DMS 273 treated with DMSO at 0.1 percent for 48 hours (cell line): ENCODE measurements at regions not wholly inside any gene's neighbourhood (a gene's known extent, or its start where the extent isn't known, plus 50 kb on each side); places are given as distances from the start of the nearest gene placed in this dataset.
"Not testable (repeated sequence)": the region's sequence is repeated elsewhere in the genome, so short reads cannot be mapped to it uniquely, and the experiment has no call there.

Source experiments
- DNase-seq: peaks from one replicate; lab custom pipeline; 2025; lab: John Stamatoyannopoulos, UW

GRCh38 chr6:74182992-74183391 is 487.0 kb downstream of the CD109 start:
- DNase-seq, result no peak

DNA sequence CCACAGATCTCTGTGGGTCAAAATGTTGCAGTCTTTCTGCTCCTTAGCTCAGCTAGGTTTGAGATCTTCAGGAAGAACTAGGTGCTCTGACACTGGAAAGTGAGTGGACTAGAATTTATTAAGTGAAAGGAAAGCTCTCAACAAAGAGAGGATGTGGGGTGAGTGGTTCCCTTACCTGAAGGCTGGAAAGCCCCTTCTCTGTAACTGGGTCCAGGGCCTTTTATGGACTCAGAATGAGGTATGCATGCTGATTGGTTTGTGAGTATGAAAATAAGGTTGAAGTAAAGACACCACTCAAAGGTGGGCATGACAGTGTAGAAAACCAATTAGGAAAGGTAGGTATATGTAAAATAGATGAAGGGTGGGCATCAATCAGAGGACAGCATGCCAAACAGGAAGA is 485.5 kb downstream of the CD109 start:
- DNase-seq, result no peak

GRCh38 chr6:74177506-74177905 is 481.5 kb downstream of the CD109 start:
- no peak for DNase-seq

- not testable (repeated sequence) for DNase-seq
Measured at GRCh38 chr6:74170550-74170949, 474.5 kb downstream of the CD109 start.

DNA sequence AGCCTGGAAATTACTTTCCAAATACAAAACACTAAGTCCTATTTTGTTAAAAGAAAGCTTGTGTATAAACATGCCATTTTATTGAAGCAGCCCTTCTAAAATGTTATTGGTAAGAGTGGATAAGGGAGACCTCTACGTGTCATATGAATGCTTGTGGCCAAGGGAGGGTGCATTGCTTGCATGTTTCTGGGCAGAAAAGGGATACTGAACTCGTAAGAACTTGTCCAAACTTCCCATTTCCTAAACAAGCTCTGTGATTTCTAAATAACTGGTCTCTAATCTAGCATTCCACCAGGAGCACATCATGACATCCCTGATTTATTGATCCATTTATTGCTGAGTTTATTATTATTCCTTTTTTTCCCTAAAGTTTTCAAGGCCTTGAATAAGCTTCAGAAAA is 474.1 kb downstream of the CD109 start:
- no peak for DNase-seq

DNA sequence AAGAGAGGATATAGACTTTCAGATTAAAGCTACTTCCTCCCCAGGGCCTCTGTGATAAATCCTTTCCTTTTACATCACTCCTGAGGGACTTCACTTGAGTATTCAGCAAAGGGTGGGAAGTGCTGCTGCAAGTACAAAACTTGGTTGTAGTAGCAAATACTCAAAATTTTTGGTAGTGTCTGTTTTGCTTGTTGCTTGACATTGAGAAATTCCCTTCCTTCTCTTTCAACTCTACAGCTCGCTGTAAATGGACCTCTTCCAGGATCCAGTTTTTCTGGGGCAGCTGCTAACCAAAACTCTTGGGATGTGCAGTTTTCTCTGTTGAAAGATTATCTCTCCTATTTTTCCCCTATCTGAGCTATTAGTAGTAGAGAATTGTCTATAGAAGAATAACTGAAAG is 472.0 kb downstream of the CD109 start:
- no peak for DNase-seq

DNA sequence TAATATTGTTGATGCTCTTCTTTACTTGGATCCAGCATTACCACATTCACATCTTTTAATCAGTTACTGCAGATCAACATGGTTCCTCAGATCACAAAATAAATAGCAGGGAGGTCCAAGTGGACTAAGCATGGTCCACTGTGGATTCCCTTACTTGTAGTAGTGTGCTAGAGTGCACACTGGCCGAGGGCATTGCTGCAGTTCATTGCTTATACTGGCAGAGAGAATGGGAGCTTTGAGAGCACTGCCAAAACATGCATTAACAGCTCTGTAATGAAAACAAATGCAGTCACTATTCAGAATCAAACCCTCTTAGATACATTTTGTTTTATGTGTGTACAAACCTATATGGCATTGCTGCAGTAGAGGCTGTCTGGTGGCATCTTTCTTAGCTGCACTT is 471.5 kb downstream of the CD109 start:
- no peak for DNase-seq

GRCh38 chr6:74166849-74167248 is 470.8 kb downstream of the CD109 start:
- no peak for DNase-seq

GRCh38 chr6:74161380-74161779 is 465.4 kb downstream of the CD109 start:
- no peak for DNase-seq

GRCh38 chr6:74152096-74152675 is 456.2 kb downstream of the CD109 start:
- no peak for DNase-seq

- no peak for DNase-seq
Measured at GRCh38 chr6:74145931-74146330, 449.9 kb downstream of the CD109 start.

DNA sequence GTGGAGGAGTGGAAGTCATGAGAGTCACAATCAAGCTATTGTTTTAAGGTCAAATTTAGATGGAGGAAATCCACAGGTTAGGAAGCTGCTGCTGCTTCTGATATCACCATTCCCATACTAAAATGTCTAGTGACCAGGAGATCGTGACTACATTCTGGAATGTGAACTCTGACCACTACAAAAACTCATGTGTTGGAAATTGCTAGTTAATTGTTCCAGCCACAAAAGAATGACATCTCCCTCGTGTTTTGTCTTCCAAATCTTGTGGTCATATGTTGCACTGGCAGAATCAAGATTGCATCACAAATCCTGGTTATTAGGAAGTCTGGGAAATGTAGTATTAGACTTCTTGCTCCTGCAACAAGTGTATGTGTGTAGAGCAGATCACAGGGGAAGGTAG is 441.9 kb downstream of the CD109 start:
- DNase-seq, result no peak

GRCh38 chr6:74134327-74134726 is 438.3 kb downstream of the CD109 start:
- DNase-seq, result no peak

GRCh38 chr6:74133073-74133472 is 437.1 kb downstream of the CD109 start:
- DNase-seq, result no peak

GRCh38 chr6:74130641-74131040 is 434.6 kb downstream of the CD109 start:
- DNase-seq, result no peak

- DNase-seq, result no peak
Measured at GRCh38 chr6:74128536-74128935, 432.5 kb downstream of the CD109 start.

DNA sequence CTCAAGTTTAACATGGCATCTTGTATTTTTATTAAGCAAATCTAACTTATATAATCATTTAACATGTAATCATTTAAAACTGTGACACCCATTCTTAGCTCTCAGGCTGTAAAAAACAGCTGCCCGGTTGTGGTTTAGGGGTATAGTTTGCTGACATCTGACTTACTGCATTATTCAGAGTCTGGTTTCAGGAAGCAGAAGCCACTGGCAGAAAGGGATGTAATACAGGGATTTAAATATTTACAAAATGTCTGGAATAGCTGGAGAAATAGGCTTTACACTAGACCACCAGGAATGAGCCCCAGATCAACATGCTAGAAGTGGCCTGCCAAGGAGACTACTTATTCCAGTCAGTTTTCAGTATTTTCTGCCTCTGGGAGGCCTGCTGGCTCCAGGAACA is 421.1 kb downstream of the CD109 start:
- DNase-seq, result no peak

DNA sequence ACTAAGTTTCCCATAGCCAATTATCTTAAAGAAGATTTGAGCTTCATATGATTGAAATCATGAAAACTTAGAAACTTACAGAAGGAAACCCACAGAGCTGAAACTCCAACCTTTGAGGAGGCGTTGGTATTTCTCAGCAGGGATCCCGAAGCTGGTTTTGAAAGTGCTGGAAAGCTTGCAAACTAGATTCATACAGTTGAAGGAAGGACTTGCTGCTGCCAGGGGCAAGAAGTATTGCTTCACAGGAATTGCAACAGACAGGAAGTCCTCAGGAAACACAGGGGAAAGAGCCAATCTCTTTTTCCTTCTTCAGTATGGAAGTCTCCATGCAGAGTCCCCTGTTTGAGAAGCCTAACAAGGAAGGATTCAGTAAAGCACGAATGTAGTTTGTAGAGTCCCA is 419.7 kb downstream of the CD109 start:
- no peak for DNase-seq

GRCh38 chr6:74114428-74114827 is 418.4 kb downstream of the CD109 start:
- DNase-seq, result no peak

- DNase-seq, result no peak
Measured at GRCh38 chr6:74113901-74114300, 417.9 kb downstream of the CD109 start.

DNA sequence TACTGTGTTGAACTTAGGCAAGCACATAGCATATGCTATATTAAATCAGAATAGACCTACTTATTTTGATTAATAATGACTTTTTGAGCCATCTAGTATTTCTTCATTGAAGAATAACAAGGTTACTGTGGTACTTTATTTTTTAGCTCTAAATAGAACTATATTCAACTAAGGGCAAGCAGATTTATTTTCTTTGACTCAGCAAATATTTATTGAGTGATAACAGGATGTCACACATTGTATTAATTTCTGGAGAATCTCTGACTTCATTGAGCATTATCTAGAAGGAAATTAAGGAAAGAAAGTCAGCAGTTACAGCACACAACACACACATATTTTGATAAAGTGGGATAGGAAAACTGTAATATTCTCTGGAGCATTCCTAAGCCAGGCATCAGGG is 407.4 kb downstream of the CD109 start:
- DNase-seq, result no peak

- DNase-seq, result no peak
Measured at GRCh38 chr6:74100719-74101287, 404.8 kb downstream of the CD109 start.

DNA sequence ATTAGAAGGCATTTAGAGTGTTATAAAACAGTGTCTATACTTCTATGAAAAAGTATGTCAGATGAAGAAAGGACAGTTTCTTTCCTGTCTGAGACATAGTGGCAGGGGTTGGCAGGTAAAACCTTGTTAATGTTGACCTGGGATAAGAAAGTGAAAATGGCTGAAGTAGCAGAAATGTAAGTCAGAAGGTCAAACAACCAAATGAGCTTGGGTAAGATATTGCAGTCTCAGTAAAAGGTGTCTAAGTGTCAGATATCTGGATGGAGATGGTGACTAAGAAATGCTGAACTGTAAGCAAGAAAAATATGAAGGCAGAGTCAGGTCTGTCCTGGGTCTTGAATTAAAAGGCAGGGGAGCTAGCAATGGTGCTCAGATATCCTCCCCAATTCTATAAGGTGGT is 400.3 kb downstream of the CD109 start:
- DNase-seq, result no peak

GRCh38 chr6:74093361-74093760 is 397.4 kb downstream of the CD109 start:
- DNase-seq, result no peak

DNA sequence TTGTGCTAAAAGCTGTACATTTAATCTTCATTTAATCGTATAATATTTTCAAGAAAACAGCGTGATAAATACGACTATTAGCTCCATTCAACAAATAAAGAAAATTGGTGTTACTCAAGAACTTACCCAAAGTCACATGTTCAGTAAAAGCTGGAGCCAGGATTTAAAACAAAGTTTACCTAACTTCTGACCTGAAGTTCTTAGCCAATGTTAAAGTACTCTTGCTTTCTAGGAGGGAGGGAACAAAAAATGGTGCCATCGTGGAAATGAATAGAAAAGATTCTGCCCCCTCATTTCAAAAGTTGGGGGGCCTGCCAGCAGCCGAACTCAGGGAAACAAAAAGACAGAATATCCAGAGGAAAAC is 395.8 kb downstream of the CD109 start:
- no peak for DNase-seq
